Loucy (cell line): ENCODE measurements at regions not wholly inside any gene's neighbourhood (a gene's known extent, or its start where the extent isn't known, plus 50 kb on each side); places are given as distances from the start of the nearest gene placed in this dataset.
A peak's percentile ranks its signal among the peaks of the same experiment; 100 is the strongest.

Experiments used
- H2AFZ ChIP-seq: fragments of 200-600 bp; sonication (generic); 2 replicates; pipeline ENCODE4 v1.6.0; 2016; ENCODE audit warnings: antibody characterized with exemption, mild to moderate bottlenecking, low read length, moderate library complexity
- H3F3A ChIP-seq: fragments of 200-600 bp; 2 replicates; pipeline ENCODE4 v1.6.0; 2016; ENCODE audit warnings: antibody characterized with exemption, low read depth, mild to moderate bottlenecking
- H3K27me3 ChIP-seq: fragments of 200-600 bp; sonication (generic); 2 replicates; pipeline ENCODE4 v1.6.1; 2014; ENCODE audit warnings: low read length, mild to moderate bottlenecking; ENCODE audit not compliant: insufficient read depth, poor library complexity, severe bottlenecking
- H3K36me3 ChIP-seq: fragments of 200-600 bp; sonication (generic); 2 replicates; pipeline ENCODE4 v1.6.1; 2016; ENCODE audit warnings: low read length; ENCODE audit not compliant: insufficient read depth
- H3K4me1 ChIP-seq: fragments of 200-600 bp; sonication (generic); 2 replicates; pipeline ENCODE4 v1.5.1; 2014; ENCODE audit warnings: low read length, mild to moderate bottlenecking; ENCODE audit not compliant: insufficient read depth, poor library complexity, severe bottlenecking
- H3K4me2 ChIP-seq: fragments of 200-600 bp; sonication (generic); 2 replicates; pipeline ENCODE4 v1.6.0; 2014; ENCODE audit warnings: antibody characterized with exemption, low read length, low read depth, mild to moderate bottlenecking; ENCODE audit not compliant: poor library complexity, severe bottlenecking
- H3K4me3 ChIP-seq: fragments of 200-600 bp; sonication (generic); 2 replicates; pipeline ENCODE4 v1.5.1; 2014; ENCODE audit warnings: low read length, mild to moderate bottlenecking, mixed read lengths; ENCODE audit not compliant: poor library complexity, severe bottlenecking
- H3K79me2 ChIP-seq: fragments of 200-600 bp; sonication (generic); 2 replicates; pipeline ENCODE4 v1.6.1; 2014; ENCODE audit warnings: low read length; ENCODE audit not compliant: insufficient read depth
- H3K9ac ChIP-seq: fragments of 200-600 bp; sonication (generic); 2 replicates; pipeline ENCODE4 v1.6.0; 2014; ENCODE audit warnings: mild to moderate bottlenecking, low read depth, low read length, moderate library complexity; ENCODE audit not compliant: poor library complexity, severe bottlenecking
- H3K9me2 ChIP-seq: fragments of 200-600 bp; sonication (generic); replicated peaks from 2 replicates; pipeline ENCODE4 v1.6.1; 2016; ENCODE audit warnings: low read depth, low read length, mixed read lengths
- H3K9me3 ChIP-seq: fragments of 200-600 bp; sonication (generic); 2 replicates; pipeline ENCODE4 v1.6.1; 2014; ENCODE audit warnings: mild to moderate bottlenecking, antibody characterized with exemption, low read length, low read depth; ENCODE audit not compliant: insufficient read depth
- H4K20me1 ChIP-seq: fragments of 200-600 bp; sonication (generic); 2 replicates; pipeline ENCODE4 v1.6.0; 2014; ENCODE audit warnings: antibody characterized with exemption, low read length, mild to moderate bottlenecking; ENCODE audit not compliant: insufficient read depth, poor library complexity, severe bottlenecking
- CTCF ChIP-seq: fragments of 200-600 bp; sonication (generic); conservative IDR thresholded peaks from 2 replicates; pipeline ENCODE4 v1.5.1; 2014; ENCODE audit warnings: mild to moderate bottlenecking, antibody characterized with exemption, low read length
- EZH2phosphoT487 ChIP-seq: fragments of 200-600 bp; IDR thresholded peaks from 2 replicates; pipeline ENCODE4 v1.6.1; 2018; ENCODE audit warnings: antibody characterized with exemption, mild to moderate bottlenecking, moderate library complexity, borderline replicate concordance

- H3K9me2 ChIP-seq: no peaks in the 10 kb centered on the region
- H3K36me3 ChIP-seq: no peaks in the 10 kb centered on the region
- no peak overlapping the region for H2AFZ ChIP-seq
- H3K4me3 ChIP-seq: no peak overlapping the region
- no peak overlapping the region for H3K4me2 ChIP-seq
- no peaks in the 10 kb centered on the region for H3F3A ChIP-seq
- no peak overlapping the region for H3K9ac ChIP-seq
- TF ChIP-seq EZH2phosphoT487: no peak
- H3K79me2 ChIP-seq: no peaks in the 10 kb centered on the region
- H3K9me3 ChIP-seq: no peaks in the 10 kb centered on the region
- no peaks in the 10 kb centered on the region for H3K27me3 ChIP-seq
- H4K20me1 ChIP-seq: no peaks in the 10 kb centered on the region
- no peaks in the 10 kb centered on the region for H3K4me1 ChIP-seq
These were observed 124.5 kb upstream of the PRLR start for GRCh38 chr5:35354751-35355150.

DNA sequence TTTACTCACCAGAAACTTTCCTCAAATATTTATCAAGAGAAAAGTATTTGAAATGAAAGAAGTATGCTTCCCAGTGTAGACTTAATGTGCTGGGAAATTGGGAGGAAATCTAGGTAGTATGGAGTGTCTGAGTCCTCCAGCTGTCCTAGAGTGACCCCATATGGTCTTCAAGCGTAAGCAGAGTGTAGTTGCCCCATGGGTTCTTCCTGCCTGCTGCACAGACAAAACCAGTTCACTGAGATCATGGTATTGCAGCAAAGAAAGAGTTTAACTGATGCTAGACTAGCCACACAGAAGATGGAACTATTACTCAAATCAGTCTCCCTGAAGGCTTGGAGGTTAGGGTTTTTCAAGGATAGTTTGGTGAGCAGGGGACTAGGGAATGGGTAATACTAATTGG, 114.9 kb upstream of the PRLR start:
- no peaks in the 10 kb centered on the region for H3F3A ChIP-seq
- H4K20me1 ChIP-seq: no peaks in the 10 kb centered on the region
- no peaks in the 10 kb centered on the region for H3K79me2 ChIP-seq
- no peak overlapping the region for H3K9ac ChIP-seq
- no peaks in the 10 kb centered on the region for H3K9me2 ChIP-seq
- no peaks in the 10 kb centered on the region for H3K4me1 ChIP-seq
- H3K27me3 ChIP-seq: no peaks in the 10 kb centered on the region
- H3K36me3 ChIP-seq: no peaks in the 10 kb centered on the region
- H3K4me3 ChIP-seq: no peak overlapping the region
- no peaks in the 10 kb centered on the region for H3K9me3 ChIP-seq
- TF ChIP-seq CTCF: peak; percentile 24; the same call in 1 of the 2 replicates
- no peak for TF ChIP-seq EZH2phosphoT487
- H3K4me2 ChIP-seq: no peak overlapping the region
- no peak overlapping the region for H2AFZ ChIP-seq

DNA sequence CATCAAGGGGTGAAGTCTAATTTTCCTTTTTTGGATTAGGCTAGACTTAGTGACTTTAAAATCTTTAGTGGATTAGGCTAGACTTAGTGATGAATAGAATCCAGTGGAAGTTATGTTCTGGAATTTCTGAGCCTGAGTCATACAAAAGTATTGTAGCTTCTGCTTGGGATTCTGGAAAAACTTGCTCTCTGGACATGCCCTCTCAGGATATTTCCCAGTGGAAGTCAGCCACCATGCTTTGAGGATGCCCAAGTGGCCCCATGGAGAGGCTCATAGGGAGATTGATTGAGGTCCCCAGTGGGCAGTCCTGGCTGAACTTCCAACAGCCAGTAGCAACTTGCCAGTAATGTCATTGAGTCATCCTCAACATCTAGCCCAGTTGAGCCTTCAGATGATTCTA, 112.4 kb upstream of the PRLR start:
- Histone ChIP-seq H3K9me2 (no peaks in the 10 kb centered on the region), H4K20me1 (no peaks in the 10 kb centered on the region), H3K27me3 (no peaks in the 10 kb centered on the region), H3K9ac (no peak overlapping the region), H3K4me2 (no peak overlapping the region), H3K79me2 (no peaks in the 10 kb centered on the region), H2AFZ (no peak overlapping the region), H3K36me3 (no peaks in the 10 kb centered on the region), H3K4me3 (no peak overlapping the region), H3K9me3 (no peaks in the 10 kb centered on the region), H3K4me1 (no peaks in the 10 kb centered on the region), H3F3A (no peaks in the 10 kb centered on the region)
- no peak for TF ChIP-seq CTCF

DNA sequence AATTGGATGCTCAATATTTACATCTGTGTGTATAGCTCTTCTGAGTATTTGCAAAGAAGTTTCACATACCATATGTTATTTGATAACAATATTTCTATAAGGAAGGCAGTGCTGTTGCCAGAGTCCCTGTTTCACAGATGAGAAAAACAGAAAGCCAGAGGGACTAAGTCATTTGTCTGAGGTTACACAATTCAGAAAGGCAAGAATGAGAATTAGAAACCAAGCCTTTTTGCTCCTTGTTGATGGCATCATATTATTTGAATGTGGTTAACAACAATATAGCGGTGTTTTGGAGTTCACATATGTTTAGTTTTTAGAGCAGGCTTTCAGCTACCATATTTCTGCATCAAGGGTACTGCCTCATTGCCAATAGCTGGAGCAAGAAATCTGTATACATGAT, 110.9 kb upstream of the PRLR start:
- no peaks in the 10 kb centered on the region for H3K9me3 ChIP-seq
- H2AFZ ChIP-seq: no peak overlapping the region
- H3K4me1 ChIP-seq: no peaks in the 10 kb centered on the region
- no peak for TF ChIP-seq EZH2phosphoT487
- TF ChIP-seq CTCF: no peak
- H3F3A ChIP-seq: no peaks in the 10 kb centered on the region
- no peak overlapping the region for H3K9ac ChIP-seq
- H4K20me1 ChIP-seq: no peaks in the 10 kb centered on the region
- H3K79me2 ChIP-seq: no peaks in the 10 kb centered on the region
- H3K4me3 ChIP-seq: no peak overlapping the region
- no peaks in the 10 kb centered on the region for H3K27me3 ChIP-seq
- H3K4me2 ChIP-seq: no peak overlapping the region
- no peaks in the 10 kb centered on the region for H3K9me2 ChIP-seq
- H3K36me3 ChIP-seq: no peaks in the 10 kb centered on the region
